ENCODE measurements at regions not wholly inside any gene's neighbourhood (a gene's known extent, or its start where the extent isn't known, plus 50 kb on each side); places are given as distances from the start of the nearest gene placed in this dataset.

DNA sequence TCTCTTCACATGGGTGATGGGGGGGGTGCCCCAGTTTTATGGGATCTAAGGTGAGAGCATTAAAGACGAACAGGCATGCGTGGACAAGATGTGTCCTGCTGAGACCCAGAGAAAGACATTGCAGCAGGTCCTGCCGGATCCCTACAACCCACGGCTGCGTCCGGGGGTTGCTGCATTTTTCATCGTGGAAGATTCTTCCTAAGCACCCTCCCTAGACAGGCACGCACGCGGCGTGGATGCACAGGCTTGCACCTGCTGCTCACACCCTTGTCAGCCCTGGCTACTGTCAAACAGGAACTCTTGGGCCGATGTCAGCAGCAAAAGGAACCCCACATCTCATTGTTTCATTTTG, 280.6 kb upstream of the RTL1 start:
- no peak for DNase-seq

- DNase-seq: no peak
Measured at GRCh38 chr14:101184572-101184971, 281.1 kb upstream of the RTL1 start.

GRCh38 chr14:101185073-101185835, 281.7 kb upstream of the RTL1 start:
- DNase-seq: no peak

DNA sequence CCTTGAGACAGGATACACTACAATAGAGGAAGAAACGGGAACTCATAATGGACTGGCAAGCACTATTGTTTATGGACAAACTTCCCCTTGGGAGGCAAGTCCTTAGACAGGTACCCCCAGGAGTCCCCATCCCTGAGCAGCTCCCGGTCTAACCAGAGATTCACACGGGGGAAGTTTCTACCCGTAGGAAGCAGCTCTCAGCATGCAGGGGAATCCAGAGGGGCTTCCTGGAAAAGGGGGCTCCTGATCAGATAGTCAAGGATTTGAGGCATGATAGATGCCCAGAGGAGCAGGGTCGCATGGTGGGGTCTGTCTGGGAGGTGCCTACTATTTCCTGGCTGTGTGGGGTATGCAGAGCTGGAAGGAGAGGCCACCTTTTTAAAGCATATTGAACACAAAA, 282.4 kb upstream of the RTL1 start:
- no peak for DNase-seq

GRCh38 chr14:101186544-101186943, 283.0 kb upstream of the RTL1 start:
- no peak for DNase-seq

GRCh38 chr14:101186992-101187815, 283.7 kb upstream of the RTL1 start:
- DNase-seq: no peak

DNA sequence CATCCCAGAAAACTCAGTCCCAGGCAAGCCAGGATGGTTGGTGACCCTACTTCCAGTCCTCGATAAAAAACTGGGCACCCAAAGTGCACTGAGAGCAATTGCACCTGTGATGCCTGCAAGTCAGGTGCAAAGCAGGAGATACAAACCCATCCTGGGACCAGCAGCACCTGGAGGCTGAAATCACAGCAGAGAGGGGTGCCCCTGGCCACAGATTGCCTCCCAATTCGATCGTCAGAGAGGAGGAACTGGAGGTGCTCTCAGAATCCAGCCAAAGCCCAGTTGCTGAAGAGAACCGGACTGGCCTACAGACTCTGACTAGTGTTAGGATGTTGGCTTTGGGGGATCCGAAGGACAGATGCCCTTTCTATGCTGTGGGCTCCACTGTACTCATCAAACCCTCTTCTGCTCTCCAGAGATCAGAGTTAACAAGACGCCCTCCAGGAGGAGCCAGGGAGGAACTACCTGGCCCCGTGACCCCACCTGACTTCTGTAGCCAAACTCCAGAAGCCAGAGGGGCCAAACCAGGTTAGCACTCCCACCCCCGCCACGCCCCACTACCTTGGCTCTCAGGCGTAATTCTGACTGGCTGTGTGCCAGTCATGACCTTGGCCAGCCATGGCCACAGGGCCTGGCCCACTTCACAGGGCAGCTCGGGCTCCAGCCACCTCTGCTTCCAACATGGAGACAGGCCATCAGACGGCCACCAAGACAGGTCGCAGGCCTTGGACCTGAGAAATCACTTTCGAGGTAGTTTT, 284.5 kb upstream of the RTL1 start:
- DNase-seq: no peak

DNA sequence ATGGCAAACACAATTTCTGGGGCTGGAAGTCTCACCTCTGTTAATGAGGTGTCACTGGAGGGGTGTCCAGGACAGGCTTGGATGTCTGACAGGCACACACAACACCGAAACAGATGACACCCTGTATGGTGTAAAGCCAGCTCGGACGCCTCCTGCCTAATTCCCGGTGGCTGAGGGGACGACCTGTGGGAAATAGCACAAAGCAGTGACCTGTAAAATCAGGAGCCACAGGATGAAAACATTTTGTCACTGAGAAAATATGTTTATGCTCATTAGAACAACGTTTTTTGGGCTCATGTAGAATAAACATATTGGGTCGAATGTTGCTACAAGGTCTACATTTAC, 285.0 kb upstream of the RTL1 start:
- no peak for DNase-seq

DNA sequence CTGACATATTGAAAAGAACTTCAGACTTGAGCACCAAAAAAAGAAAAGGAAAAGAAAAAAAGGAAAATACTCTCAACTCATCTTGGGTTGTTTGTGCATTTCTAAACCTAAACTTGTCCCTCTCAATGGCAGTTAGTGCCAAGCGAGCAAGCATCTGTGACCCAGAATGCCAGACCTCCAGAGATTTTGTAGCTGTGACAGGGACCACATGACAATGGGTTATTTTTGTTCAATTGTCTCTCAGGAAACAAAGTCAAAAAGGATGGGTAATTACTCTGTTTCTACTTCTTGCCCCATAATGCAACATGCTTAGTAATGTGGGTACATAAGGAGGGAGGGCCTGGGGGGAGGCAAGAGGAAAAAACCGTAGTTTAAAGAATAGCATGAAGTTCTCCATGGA, 285.7 kb upstream of the RTL1 start:
- DNase-seq: no peak

DNA sequence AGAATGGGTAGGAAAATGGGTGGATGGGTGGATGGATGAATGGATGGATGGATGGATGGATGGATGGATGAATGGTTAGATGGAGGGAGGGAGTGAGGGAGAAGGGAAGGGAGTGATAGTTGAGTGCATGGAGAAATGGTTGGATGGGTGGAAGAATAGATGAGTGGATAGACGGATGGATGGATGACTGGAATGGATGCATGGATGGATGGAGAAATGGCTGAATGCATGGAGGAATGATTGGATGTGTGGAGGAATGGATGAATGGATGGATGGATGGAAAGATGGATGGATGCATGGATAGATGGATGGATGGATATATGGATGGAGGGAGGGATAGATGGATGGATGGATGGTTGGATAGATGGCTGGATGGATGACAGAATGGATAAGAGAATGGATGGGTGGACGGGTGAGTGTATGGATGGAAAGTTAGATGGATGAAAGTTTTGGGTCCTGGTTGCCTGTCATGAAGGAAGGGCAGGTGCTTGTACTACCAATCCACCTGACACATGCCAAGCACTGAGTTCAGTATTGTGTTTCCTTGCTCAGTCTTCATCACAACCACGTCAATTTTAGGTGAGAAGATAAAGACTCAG, 286.5 kb upstream of the RTL1 start:
- no peak for DNase-seq

DNA sequence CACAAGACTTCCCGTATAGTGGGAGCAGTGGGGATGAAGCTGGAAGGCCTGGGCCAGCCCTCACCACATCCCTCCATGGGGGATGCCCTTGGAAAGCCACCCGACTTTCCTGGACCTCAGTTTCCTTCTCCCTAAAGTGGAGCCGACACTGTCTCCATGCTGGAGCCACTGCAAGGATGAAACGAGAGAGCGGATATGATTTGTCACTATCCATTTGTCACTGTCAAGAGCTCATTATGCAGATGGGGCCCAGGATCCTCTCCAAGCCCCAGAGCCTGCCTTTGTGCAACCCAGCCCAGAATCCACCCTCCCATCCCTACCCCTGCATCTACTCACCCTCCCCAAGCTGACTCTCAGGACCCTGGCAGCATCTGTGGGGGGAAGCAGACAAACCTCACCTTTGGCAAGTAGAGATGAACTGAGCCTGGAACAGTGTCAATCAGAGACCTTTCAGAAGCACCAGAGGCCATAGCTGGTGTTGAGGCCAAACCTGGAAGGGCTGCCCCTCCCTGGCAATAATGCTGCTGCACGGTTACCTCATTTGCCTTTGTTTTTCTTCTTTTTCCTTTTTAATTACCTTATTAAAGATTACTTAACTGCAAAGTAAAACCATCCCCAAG, 287.7 kb upstream of the RTL1 start:
- DNase-seq: no peak

GRCh38 chr14:101191721-101192660, 288.5 kb upstream of the RTL1 start:
- no peak for DNase-seq

GRCh38 chr14:101192661-101193000, 289.1 kb upstream of the RTL1 start:
- DNase-seq: no peak

GRCh38 chr14:101193106-101193844, 289.8 kb upstream of the RTL1 start:
- no peak for DNase-seq

GRCh38 chr14:101193845-101194372, 290.4 kb upstream of the RTL1 start:
- DNase-seq: no peak

GRCh38 chr14:101194373-101195308, 291.1 kb upstream of the RTL1 start:
- DNase-seq: no peak

GRCh38 chr14:101195309-101195901, 291.9 kb upstream of the RTL1 start:
- no peak for DNase-seq

- no peak for DNase-seq
Measured at GRCh38 chr14:101196051-101196712, 292.7 kb upstream of the RTL1 start.
